ENCODE measurements at regions not wholly inside any gene's neighbourhood (a gene's known extent, or its start where the extent isn't known, plus 50 kb on each side); places are given as distances from the start of the nearest gene placed in this dataset.

DNA sequence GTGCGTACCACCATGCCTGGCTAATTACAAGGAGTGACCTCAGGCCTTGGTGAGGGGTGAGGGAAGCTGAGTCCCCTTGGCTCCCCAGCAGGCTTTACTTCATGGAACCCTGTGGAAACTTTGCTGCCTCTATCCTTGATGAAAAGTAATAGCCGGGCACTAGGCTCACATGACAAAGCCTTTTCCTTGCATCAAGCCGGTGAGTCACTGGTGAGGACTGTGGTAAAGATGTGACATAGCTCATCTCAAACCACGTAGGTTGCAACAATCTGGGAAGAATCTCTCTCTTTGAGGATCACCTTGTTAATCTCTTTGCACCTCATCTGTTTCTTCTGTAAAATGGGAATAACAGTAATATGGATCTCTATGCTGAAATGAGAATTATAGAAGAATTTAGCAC, 116.3 kb upstream of the SLC25A48 start:
- TF ChIP-seq, protein P1, sequence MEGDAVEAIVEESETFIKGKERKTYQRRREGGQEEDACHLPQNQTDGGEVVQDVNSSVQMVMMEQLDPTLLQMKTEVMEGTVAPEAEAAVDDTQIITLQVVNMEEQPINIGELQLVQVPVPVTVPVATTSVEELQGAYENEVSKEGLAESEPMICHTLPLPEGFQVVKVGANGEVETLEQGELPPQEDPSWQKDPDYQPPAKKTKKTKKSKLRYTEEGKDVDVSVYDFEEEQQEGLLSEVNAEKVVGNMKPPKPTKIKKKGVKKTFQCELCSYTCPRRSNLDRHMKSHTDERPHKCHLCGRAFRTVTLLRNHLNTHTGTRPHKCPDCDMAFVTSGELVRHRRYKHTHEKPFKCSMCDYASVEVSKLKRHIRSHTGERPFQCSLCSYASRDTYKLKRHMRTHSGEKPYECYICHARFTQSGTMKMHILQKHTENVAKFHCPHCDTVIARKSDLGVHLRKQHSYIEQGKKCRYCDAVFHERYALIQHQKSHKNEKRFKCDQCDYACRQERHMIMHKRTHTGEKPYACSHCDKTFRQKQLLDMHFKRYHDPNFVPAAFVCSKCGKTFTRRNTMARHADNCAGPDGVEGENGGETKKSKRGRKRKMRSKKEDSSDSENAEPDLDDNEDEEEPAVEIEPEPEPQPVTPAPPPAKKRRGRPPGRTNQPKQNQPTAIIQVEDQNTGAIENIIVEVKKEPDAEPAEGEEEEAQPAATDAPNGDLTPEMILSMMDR (IDR thresholded peaks at IDR 0.05; ENCODE audit: poor library complexity, severe bottlenecking): no peak
- no peak for TF ChIP-seq SMC3 (conservative IDR thresholded peaks at IDR 0.05; ENCODE audit: poor library complexity)
- TF ChIP-seq POLR2AphosphoS5 (IDR thresholded peaks at IDR 0.05): no peak
- TF ChIP-seq, protein P2, sequence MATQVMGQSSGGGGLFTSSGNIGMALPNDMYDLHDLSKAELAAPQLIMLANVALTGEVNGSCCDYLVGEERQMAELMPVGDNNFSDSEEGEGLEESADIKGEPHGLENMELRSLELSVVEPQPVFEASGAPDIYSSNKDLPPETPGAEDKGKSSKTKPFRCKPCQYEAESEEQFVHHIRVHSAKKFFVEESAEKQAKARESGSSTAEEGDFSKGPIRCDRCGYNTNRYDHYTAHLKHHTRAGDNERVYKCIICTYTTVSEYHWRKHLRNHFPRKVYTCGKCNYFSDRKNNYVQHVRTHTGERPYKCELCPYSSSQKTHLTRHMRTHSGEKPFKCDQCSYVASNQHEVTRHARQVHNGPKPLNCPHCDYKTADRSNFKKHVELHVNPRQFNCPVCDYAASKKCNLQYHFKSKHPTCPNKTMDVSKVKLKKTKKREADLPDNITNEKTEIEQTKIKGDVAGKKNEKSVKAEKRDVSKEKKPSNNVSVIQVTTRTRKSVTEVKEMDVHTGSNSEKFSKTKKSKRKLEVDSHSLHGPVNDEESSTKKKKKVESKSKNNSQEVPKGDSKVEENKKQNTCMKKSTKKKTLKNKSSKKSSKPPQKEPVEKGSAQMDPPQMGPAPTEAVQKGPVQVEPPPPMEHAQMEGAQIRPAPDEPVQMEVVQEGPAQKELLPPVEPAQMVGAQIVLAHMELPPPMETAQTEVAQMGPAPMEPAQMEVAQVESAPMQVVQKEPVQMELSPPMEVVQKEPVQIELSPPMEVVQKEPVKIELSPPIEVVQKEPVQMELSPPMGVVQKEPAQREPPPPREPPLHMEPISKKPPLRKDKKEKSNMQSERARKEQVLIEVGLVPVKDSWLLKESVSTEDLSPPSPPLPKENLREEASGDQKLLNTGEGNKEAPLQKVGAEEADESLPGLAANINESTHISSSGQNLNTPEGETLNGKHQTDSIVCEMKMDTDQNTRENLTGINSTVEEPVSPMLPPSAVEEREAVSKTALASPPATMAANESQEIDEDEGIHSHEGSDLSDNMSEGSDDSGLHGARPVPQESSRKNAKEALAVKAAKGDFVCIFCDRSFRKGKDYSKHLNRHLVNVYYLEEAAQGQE (IDR thresholded peaks at IDR 0.05; ENCODE audit: borderline replicate concordance): no peak
- TF ChIP-seq TAF1 (IDR thresholded peaks at IDR 0.05; ENCODE audit: low read depth): no peak
- no peak for TF ChIP-seq EP300 (conservative IDR thresholded peaks at IDR 0.05; ENCODE audit: poor library complexity, severe bottlenecking)

Data from neural cell (in vitro differentiated cells).